ENCODE measurements at regions not wholly inside any gene's neighbourhood (a gene's known extent, or its start where the extent isn't known, plus 50 kb on each side); places are given as distances from the start of the nearest gene placed in this dataset.

DNA sequence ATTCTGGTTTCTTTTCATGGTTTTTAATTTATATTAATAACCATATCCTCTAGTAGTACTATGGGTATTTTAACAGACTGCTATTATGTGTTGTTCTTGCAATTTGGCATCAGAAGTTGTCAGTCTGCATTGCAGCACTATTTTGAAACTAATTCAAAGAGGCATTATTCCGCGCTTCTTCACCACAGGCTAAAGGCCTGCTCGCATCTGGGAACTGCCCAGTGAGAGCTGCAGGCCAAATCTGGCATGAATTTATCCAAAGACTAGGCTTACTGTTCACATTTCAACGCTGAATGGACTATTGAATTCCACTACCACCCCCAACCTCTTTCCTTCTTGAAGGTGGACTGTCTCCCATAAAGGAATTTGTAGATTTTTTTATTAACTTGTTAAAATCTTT lies 310.4 kb upstream of the NR2F2 start:
- H4K20me1 ChIP-seq (ENCODE audit: insufficient read depth, low read length), result no peaks in the 10 kb centered on the region
- H3K9me2 ChIP-seq (ENCODE audit: low read depth, low read length), result no peaks in the 10 kb centered on the region
- no peaks in the 10 kb centered on the region for H3K27me3 ChIP-seq (ENCODE audit: insufficient read depth, low read length)
- no peak overlapping the region for H3K4me3 ChIP-seq (ENCODE audit: low read depth, low read length, poor library complexity, severe bottlenecking)
- no peaks in the 10 kb centered on the region for H3K36me3 ChIP-seq (ENCODE audit: insufficient read depth, low read length)
- no peak overlapping the region for H3K9ac ChIP-seq (ENCODE audit: low read length)
- no peaks in the 10 kb centered on the region for H3K4me1 ChIP-seq (ENCODE audit: insufficient read depth, low read length, severe bottlenecking)
- TF ChIP-seq, protein P1, sequence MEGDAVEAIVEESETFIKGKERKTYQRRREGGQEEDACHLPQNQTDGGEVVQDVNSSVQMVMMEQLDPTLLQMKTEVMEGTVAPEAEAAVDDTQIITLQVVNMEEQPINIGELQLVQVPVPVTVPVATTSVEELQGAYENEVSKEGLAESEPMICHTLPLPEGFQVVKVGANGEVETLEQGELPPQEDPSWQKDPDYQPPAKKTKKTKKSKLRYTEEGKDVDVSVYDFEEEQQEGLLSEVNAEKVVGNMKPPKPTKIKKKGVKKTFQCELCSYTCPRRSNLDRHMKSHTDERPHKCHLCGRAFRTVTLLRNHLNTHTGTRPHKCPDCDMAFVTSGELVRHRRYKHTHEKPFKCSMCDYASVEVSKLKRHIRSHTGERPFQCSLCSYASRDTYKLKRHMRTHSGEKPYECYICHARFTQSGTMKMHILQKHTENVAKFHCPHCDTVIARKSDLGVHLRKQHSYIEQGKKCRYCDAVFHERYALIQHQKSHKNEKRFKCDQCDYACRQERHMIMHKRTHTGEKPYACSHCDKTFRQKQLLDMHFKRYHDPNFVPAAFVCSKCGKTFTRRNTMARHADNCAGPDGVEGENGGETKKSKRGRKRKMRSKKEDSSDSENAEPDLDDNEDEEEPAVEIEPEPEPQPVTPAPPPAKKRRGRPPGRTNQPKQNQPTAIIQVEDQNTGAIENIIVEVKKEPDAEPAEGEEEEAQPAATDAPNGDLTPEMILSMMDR (IDR thresholded peaks at IDR 0.05; ENCODE audit: low read length), result no peak
- TF ChIP-seq EZH2 (IDR thresholded peaks at IDR 0.05; ENCODE audit: borderline replicate concordance, low read length), result no peak
- no peaks in the 10 kb centered on the region for H3F3A ChIP-seq (ENCODE audit: insufficient read depth, low read length)
- no peak overlapping the region for H3K27ac ChIP-seq (ENCODE audit: low read depth, low read length, poor library complexity, severe bottlenecking)
- H3K9me3 ChIP-seq (ENCODE audit: low read length), result no peaks in the 10 kb centered on the region
- no peak overlapping the region for H3K4me2 ChIP-seq (ENCODE audit: low read length)
- no peaks in the 10 kb centered on the region for H3K79me2 ChIP-seq (ENCODE audit: insufficient read depth, low read length)
- no peak overlapping the region for H2AFZ ChIP-seq (ENCODE audit: low read length)

DNA sequence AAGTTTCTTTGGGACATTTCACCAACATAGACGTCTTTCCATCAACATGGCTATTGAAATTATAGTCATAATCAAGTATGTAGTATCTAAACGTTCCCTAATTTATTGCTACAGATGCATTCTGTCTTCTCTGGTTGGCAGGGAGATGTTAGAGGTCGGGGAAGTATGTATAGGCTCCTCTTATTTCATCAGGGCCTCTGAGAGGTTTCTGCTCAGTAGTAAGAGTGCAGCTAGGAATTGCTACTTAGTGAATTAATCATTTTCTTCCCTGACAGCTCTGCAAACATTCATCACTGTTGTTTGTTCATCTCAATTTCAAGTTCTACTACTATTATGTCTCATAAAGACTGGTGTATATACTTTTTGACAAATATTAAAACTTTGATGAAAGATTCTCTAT lies 309.7 kb upstream of the NR2F2 start:
- TF ChIP-seq EZH2 (IDR thresholded peaks at IDR 0.05; ENCODE audit: borderline replicate concordance, low read length), result no peak
- TF ChIP-seq, protein P1 (IDR thresholded peaks at IDR 0.05; ENCODE audit: low read length), result no peak
- no peak overlapping the region for H2AFZ ChIP-seq (ENCODE audit: low read length)
- no peak overlapping the region for H3K9ac ChIP-seq (ENCODE audit: low read length)
- no peaks in the 10 kb centered on the region for H3F3A ChIP-seq (ENCODE audit: insufficient read depth, low read length)
- H3K27me3 ChIP-seq (ENCODE audit: insufficient read depth, low read length), result no peaks in the 10 kb centered on the region
- no peak overlapping the region for H3K27ac ChIP-seq (ENCODE audit: low read depth, low read length, poor library complexity, severe bottlenecking)
- H4K20me1 ChIP-seq (ENCODE audit: insufficient read depth, low read length), result no peaks in the 10 kb centered on the region
- H3K9me2 ChIP-seq (ENCODE audit: low read depth, low read length), result no peaks in the 10 kb centered on the region
- H3K9me3 ChIP-seq (ENCODE audit: low read length), result no peaks in the 10 kb centered on the region
- no peaks in the 10 kb centered on the region for H3K79me2 ChIP-seq (ENCODE audit: insufficient read depth, low read length)
- no peak overlapping the region for H3K4me2 ChIP-seq (ENCODE audit: low read length)
- H3K4me3 ChIP-seq (ENCODE audit: low read depth, low read length, poor library complexity, severe bottlenecking), result no peak overlapping the region
- H3K4me1 ChIP-seq (ENCODE audit: insufficient read depth, low read length, severe bottlenecking), result no peaks in the 10 kb centered on the region
- H3K36me3 ChIP-seq (ENCODE audit: insufficient read depth, low read length), result no peaks in the 10 kb centered on the region

DNA sequence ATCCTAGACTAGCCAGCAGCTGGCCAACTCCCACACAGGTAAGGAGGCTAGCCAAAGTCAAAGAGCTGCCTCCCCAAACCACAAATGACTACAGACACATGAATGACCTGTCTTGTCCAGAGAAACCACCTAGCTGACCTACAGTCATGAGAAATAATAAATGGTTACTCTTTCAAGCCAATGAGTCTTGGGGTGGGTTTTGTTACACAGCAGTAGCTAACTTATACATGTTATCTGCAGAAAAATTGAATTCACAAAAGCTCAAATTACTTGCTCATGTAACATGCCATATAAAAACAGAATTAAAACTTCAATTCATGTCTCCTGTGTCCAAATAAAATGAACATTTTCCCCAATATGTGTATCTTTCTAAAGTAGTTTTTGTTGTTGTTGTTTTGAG lies 307.4 kb upstream of the NR2F2 start:
- no peak overlapping the region for H3K4me2 ChIP-seq (ENCODE audit: low read length)
- H3K27me3 ChIP-seq (ENCODE audit: insufficient read depth, low read length), result no peaks in the 10 kb centered on the region
- no peaks in the 10 kb centered on the region for H4K20me1 ChIP-seq (ENCODE audit: insufficient read depth, low read length)
- no peaks in the 10 kb centered on the region for H3K79me2 ChIP-seq (ENCODE audit: insufficient read depth, low read length)
- H3K9ac ChIP-seq (ENCODE audit: low read length), result no peak overlapping the region
- H3K9me3 ChIP-seq (ENCODE audit: low read length), result no peaks in the 10 kb centered on the region
- no peak overlapping the region for H3K4me3 ChIP-seq (ENCODE audit: low read depth, low read length, poor library complexity, severe bottlenecking)
- H3F3A ChIP-seq (ENCODE audit: insufficient read depth, low read length), result no peaks in the 10 kb centered on the region
- no peaks in the 10 kb centered on the region for H3K9me2 ChIP-seq (ENCODE audit: low read depth, low read length)
- H3K27ac ChIP-seq (ENCODE audit: low read depth, low read length, poor library complexity, severe bottlenecking), result no peak overlapping the region
- no peak overlapping the region for H2AFZ ChIP-seq (ENCODE audit: low read length)
- no peaks in the 10 kb centered on the region for H3K36me3 ChIP-seq (ENCODE audit: insufficient read depth, low read length)
- TF ChIP-seq EZH2 (IDR thresholded peaks at IDR 0.05; ENCODE audit: borderline replicate concordance, low read length), result no peak
- TF ChIP-seq, protein P1 (IDR thresholded peaks at IDR 0.05; ENCODE audit: low read length), result no peak
- H3K4me1 ChIP-seq (ENCODE audit: insufficient read depth, low read length, severe bottlenecking), result no peaks in the 10 kb centered on the region
